ENCODE measurements at regions not wholly inside any gene's neighbourhood (a gene's known extent, or its start where the extent isn't known, plus 50 kb on each side); places are given as distances from the start of the nearest gene placed in this dataset.
"Not testable (repeated sequence)": the region's sequence is repeated elsewhere in the genome, so short reads cannot be mapped to it uniquely, and the experiment has no call there.

DNA sequence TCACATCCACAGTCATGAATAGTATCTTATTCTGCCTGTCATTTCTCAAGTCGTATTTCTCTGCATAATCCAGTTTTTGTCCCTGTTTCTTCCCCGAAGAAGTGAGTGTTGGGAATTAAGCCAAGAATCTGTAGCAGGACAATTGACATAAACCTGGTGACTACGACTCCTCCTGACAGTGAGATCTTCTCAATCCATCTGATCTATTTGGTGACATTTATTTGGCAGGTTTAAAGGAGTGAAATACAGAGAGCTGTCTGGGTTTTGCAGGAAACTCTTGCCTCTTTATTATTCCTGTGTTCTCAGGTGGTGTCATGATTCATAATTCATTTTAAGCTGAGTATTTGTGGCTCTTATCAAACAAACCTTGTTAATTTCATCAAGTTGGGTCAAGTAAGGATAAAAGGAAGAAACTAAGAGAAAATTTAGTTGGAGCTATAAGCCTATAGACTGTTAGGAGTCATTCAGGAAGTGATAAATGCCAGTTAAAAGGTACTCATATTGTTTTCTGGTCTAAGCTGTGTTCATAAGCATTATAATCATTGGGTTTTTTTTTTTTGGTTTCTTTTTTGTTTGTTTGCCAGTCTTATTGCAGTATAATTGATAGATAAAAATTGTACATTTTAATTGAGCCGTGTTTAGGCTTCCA lies 95.9 kb upstream of the PCSK1 start:
- DNase-seq (ENCODE audit: low read depth in 2 of 2) = no peak

DNA sequence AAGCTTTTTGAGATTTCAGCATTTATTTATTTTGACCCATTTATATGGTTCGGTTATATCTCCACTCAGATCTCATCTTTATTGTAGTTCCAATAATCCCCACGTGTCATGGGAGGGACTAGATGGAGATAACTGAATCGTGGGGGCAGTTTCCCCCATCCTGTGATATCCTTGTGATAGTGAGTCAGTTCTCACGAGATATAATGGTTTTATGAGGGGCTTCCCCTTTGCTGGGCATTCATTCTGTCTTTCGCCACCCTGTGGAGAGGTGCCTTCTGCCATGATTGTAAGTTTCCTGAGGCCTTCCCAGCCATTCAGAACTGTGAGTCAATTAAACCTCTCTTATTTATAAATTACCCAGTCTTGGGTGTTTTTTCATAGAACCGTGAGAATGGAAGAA lies 96.5 kb upstream of the PCSK1 start:
- no peak for DNase-seq (ENCODE audit: low read depth in 2 of 2)

DNA sequence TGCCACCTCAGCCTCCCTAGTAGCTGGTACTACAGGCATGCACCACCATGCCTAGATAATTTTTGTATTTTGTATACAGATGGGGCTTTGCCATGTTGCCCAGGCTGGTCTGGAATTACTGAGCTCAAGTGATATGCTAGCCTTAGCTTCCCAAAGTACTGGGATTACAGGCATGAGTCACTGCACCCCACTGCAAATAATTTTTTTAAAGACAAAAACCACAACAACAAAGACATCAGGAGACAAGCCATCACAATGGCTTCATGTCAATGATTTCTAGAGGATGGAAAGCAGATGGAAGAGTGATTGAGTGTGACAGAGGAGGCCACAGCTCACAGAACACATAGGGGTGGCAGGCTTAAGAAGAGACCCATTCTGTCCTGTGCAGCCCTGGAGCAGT lies 97.9 kb upstream of the PCSK1 start:
- no peak for DNase-seq (ENCODE audit: low read depth in 2 of 2)

DNA sequence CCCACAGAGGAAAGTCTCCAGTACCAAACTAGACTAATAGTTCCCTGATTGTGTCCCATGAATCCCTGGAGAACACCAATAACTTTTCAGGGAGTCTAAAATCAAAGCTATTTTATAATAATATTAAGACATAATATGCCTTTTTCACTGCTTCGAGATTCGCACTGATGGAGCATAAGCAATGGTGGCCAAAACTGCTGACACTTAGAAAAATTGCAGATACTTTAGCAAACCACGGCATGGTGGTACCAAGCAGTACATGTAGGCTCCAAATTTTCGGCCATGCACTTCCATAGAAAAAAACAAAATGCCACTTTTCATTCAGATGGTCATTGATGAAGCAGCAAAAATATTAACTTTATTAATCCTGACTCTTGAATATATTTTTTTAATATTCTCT lies 100.3 kb upstream of the PCSK1 start:
- DNase-seq (ENCODE audit: low read depth in 2 of 2) = no peak

DNA sequence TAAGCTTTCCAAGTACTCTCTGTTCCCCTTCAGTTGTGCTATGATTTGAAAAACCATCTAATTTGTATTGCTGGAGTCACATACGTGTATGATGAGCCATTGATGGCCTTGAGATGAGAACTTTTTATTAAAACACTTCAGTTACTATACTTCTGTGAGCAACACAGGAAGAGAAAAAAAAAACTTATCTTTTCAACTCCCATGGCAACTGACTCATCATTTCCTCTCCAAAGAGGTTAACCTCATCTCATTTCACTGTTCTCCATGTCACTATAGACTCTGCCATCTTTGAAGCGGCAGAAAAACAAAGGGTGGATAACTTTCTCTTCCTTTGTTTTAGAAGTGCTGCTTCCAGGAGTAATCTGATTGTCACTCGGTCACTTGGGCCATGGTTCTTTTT lies 104.3 kb upstream of the PCSK1 start:
- DNase-seq (ENCODE audit: low read depth in 2 of 2) = no peak

DNA sequence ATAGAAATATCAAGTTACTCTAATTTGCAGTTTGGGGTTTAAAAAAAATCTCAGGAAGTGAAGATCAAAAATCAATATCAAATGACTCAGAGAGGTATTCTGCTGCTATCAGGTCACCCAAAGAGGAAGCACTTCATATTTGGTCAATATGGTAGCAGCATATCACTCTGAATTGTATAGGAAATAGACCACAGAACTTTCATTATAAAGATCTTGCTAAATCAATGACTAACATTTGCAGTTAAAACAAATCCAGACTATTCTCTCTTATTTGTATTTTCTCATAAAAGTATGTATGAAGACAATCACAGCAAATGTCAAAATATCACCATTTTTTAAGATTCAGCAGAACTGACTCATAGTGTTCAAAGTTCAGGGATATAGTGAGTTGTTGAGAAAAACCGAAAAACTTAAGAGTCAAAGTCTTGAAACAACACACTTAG lies 105.8 kb upstream of the PCSK1 start:
- DNase-seq (ENCODE audit: low read depth in 2 of 2) = no peak

DNA sequence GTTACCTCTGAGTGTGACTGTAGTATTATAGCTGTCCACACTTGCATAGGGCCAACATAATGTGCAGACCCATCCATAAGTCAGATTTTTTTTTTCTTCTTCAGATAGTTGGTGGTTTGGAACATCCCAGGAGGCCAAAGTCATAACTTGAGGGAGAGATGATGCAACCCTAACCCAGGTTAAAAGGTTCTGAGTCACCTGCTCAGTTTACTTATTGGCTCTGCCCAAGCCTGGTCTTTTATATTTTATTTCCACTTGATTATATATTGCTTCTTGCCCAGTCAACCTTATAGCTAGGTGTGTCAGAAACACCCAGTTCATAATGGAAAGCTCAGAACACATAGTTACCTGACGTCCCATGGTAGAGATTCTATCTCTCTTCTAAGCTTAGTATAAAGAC lies 113.1 kb upstream of the PCSK1 start:
- no peak for DNase-seq (ENCODE audit: low read depth in 2 of 2)

DNA sequence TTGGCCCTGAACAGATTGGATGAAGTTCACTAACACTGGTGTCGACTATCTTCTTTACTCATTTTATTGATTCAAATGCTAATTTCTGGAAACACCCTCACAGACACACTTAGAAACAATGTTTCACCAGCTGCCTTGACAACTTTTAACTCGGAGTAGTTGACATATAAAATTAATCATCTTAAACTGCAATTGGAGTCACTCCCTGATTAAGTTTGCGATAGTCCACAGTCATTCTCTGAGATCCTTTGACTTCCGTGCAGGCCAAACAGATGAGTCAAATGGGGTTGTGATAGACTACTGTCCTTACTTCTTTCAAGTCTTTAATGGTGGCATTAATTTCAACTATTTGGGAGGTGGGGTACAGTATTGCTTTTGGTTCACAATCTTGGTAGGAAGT lies 114.4 kb upstream of the PCSK1 start:
- no peak for DNase-seq (ENCODE audit: low read depth in 2 of 2)

DNA sequence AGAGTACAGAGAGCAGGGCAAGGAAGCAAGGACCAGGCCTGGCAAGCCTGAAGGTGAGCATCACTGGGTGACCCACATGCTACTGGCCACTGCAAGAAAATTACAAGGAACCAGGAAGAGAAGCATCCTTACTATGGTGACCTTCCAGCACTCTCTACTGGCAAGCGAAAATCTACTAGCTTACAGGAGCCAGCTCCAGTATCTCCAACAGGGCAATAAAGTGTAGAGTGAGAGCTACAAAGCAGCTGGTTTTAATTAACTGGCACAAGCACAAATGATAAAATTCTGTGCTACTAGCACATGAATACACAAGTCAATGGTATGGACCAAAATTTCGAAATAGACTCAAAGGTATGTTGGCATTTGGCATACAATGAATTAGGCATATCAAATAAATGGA lies 113.3 kb upstream of the CAST start:
- DNase-seq (ENCODE audit: low read depth in 2 of 2) = no peak

DNA sequence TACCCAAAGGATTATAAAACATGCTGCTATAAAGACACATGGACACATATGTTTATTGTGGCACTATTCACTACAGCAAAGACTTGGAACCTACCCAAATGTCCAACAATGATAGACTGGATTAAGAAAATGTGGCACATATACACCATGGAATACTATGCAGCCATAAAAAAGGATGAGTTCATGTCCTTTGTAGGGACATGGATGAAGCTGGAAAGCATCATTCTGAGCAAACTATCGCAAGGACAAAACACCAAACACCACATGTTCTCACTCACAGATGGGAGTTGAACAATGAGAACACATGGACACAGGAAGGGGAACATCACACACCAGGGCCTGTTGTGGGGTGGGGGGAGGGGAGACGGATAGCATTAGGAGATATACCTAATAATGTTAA lies 101.3 kb upstream of the CAST start:
- not testable (repeated sequence) for DNase-seq (ENCODE audit: low read depth in 2 of 2)

DNA sequence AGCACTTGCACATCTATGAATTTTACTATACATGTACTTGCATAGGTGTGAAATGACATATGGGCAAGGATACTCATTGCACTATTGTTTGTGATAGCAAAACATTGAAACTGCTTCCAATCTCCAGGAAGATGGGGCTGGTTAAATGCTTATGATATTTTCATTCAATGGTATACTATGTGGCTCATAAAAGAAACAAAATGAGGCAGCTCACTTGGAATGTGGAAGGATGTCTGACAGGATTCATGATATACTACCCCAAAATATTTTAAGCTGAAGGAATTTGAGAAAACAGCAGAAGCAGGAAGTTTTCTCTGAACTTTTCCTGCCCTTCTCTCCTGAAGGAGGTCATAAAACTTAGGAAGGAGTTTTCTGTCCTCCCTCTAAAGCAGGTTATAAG lies 99.6 kb upstream of the CAST start:
- DNase-seq (ENCODE audit: low read depth in 2 of 2) = no peak

DNA sequence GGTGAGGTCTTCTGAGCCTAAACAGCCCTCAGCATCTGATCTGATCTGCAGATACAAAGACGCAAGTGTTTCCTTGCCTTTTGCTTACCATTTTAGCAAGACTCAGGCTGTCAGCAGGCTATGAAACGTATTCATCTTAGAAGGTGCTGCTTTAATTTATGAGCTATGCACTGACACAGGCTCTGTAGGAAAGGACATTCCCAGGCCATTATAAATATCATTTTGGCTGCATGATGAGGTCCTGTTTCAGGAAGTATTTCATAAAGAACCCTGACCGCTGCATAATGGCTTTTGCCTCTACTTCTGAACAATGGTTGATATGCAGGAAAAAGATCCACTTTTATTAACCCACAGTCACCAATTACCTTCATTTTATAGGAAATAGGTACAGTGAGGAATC lies 98.4 kb upstream of the CAST start:
- DNase-seq (ENCODE audit: low read depth in 2 of 2) = no peak

DNA sequence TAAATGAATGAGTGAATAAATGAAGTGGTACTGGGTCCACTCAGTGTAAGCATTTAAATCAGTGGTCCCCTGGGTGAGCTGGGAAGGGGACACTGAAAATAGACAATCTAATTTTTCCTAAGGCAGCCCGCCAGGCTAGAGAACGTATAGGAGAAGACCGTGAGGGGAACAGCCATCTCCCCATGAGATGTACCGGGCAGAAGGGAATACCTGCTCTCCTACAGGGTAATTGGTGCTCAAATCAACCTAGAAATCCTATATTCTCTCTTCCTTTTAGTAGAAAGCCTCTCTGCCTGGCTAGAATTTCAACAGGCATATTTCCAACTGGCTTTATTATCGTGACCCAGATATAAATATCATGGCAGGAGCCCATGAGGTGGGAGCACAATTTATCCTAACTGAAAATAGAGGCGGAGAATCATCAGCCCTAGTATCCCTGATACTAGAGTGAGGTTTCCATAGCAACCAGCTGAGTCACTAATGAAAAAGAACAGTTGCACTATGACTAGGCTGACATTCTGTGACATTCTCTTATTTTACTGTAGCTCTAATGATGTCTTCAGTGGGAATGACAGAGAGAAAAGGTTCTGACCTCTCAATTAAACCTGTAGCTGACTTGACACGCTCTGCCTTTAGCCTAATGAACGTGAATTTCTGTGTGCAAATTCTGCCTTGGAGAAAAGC lies 96.5 kb upstream of the CAST start:
- DNase-seq (ENCODE audit: low read depth in 2 of 2) = no peak

DNA sequence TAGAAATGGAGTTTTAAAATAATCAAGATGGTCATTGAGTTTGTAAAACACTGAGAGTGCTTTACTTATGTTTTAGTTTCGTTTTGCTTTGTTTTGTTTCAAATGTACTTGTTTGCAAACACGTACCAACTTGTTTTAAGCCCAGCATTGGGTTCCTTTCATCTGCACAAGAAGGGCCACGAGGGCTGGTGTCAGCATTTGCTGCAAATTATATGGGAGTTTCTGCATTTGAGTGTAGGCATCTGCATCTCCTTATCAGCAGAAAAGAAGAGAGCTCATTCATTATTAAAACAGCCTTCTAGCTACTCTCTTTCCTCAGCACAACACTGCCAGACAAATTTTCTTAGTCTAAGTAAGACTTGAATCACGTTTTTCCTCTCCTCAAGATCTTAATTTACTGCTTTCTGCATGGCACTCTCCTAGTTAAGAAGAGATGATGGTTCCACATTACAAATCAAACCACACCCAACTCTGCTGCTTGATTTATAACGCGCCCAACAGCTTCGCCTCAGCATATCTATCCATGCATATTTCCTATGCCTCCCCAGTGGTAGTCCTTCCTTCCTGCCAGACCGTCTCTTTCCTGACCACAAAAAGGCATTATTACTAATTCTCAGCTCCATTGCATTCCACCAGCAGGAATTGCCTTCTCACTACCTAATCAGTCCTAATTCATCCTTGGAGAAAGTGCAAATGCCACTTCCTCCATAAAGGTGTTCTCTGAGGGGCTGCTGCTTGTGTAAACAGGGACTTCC lies 95.2 kb upstream of the CAST start:
- DNase-seq (ENCODE audit: low read depth in 2 of 2) = no peak

DNA sequence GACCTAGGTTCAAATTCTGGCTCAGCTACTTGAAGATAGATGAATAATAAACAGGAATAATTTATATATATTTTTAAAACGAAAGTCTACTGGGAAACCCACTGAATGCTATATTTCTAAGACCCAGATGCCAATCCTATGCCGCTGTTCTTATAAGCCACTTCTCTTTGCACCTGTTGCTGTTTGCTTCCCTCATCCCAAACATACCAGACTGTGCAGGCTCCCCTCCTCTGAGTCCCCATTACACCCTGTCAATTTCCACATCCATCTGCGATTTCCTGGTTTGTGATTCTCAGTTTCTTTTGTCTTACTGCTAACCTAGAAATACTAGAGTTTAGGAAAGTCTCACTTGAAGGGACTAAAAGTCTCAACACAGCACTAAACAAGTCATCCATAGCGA lies 92.8 kb upstream of the CAST start:
- DNase-seq (ENCODE audit: low read depth in 2 of 2) = no peak

DNA sequence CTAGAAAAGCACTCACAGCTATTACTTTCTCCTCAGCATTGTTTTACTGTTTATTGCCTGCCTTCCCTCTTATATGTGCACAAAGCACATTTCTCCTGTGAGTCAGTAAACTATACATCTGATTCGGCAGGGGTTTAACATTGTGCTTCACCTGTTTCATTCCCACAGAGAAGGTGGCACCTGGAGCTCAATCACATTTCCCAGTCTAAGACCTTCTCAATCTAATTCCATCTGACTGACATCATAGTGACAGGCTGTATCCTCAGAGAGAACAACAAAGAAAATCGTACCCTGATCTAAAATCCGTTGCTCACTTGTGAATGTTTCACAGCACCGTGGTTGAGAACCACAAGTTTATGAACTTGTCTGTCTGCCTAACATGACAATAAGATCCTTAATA lies 92.4 kb upstream of the CAST start:
- no peak for DNase-seq (ENCODE audit: low read depth in 2 of 2)

DNA sequence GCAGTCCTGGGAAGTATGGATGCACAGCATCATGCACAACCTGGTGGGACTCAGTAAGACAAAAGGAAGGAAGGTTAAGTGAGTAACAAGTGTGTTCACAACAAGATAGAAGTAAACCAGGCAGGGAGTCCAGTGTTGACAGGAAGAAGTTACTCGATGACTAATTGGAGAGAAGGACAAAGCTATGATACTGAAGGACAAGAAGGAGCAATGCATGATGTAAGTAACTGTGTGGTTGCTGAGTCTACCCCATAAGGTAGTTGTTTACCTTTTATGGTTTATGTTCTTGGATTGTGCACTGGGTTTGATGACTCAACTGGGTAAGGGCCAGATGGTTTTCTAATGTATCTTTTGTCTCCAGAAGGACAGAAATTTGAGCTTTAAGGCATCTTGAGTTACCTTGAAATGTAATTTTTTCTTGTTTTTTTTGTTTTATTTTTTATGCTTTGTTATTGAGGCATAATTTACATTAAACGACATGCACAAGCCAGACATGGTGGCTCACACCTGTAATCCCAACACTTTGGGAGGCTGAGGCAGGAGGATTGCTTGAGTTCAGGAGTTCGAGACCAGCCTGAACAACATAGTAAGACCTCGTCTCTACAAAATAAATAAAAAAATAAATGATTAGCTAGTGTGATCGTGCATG lies 89.2 kb upstream of the CAST start:
- no peak for DNase-seq (ENCODE audit: low read depth in 2 of 2)

DNA sequence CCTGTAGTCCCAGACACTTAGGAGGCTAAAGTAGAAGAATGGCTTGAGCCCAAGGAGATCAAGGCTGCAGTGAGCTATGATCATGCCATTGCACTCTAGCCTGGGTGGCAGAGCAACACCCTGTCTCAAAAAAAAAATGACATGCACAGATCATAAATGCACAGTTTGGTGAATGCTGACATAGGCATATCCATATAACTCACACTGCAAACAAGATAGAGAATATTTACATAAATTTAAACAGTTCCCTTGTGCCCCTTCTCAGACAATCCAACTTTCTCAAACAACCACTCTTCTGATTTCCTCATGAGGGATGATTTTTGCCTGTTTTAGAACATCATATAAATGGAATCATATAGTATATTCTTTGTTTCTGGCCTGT lies 88.7 kb upstream of the CAST start:
- DNase-seq (ENCODE audit: low read depth in 2 of 2) = no peak

DNA sequence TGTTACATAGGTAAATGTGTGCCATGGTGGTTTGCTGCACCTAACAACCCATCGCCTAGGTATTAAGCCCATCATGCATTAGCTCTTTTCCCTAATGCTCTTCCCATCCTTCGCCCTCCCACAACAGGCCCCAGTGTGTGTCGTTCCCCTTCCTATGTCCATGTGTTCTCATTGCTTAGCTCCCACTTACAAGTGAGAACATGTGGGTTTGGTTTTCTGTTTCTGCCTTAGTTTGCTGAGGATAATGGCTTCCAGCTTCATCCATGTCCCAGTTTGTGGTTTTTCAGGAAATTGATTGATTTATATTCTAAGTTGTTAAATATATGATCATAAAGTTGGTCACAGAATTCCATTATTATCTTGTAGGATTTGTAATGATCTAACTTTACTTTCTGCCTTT lies 85.3 kb upstream of the CAST start:
- no peak for DNase-seq (ENCODE audit: low read depth in 2 of 2)

DNA sequence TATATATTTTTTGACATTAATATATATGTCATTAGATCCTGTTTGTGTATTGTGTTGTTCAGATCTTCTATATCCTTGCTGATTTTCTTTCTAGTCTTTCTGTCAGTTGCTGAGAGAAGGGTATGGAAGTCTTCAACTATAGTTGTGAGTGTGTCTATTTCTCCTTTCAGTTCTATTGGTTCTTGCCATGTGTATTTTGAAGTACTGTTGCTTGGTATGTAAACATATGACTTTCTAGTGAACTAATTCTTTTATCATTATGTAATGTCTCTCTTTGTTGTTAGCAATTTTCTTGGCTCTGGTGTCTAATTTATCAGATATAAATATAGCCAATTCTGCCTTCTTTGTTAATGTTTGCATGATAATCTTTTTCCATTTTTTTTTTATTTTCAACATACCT lies 84.3 kb upstream of the CAST start:
- DNase-seq (ENCODE audit: low read depth in 2 of 2) = no peak

DNA sequence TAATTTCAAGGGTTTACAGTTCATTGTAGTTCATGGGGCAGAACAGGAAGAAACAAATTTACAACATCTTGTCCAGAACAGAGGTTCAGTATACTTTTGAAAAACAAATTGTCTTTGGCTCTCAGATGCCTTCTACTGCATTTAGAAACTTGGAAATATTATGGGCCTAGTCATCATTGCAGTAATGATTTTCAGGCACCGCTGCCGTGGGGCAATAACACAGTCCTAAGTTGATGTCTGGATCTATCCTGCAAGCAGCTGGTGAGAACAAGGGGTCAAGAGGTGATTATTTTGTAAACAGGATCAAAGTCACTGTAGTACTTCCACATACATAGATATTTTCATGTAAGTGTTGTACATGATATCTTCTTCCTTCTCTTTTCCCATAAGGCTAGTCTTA lies 82.5 kb upstream of the CAST start:
- no peak for DNase-seq (ENCODE audit: low read depth in 2 of 2)

DNA sequence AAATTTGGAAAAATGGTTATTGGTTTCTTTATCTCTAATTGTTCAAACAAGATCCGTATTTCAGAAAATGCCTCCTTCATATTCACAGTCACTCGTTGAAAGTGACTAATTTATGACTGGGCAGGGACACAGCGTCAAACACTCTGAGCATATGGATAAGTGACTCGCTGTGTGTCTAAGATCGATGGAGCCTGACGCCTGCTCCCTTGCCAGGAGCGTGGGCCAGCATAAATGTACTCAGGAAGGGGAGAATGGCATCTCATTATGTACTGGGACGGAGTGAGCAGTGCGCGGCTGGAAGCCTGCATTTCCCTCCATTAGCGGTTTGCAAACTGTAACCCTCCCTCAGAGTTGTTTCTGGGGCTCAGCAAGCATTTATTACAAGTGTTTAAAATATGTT lies 79.8 kb upstream of the CAST start:
- DNase-seq (ENCODE audit: low read depth in 2 of 2) = no peak

DNA sequence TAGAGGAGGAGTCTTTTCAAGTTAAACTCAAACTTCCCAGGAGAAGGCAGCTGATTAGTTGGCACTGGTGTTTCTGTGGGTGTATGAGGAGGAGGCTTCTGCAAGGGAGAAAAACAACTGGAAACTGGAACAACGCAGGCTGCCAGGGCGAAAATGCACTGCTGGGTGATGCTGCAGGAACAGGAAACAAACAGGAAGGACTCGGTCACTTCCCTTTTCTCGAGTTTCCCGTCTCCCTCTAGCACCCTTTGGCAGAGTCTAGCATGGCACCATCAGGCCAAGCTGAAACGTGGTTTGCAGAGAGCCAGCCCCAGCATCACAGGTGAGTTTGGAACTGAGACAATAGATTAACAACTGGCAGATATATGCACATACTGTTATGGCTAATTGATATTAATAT lies 77.5 kb upstream of the CAST start:
- no peak for DNase-seq (ENCODE audit: low read depth in 2 of 2)

Data from stimulated activated CD8-positive, alpha-beta memory T cell treated with anti-CD3 and anti-CD28 coated beads, Interleukin-15, amount 100 ng/mL, for 4 hours (primary cell).